ENCODE measurements at regions not wholly inside any gene's neighbourhood (a gene's known extent, or its start where the extent isn't known, plus 50 kb on each side); places are given as distances from the start of the nearest gene placed in this dataset.
"Not testable (repeated sequence)": the region's sequence is repeated elsewhere in the genome, so short reads cannot be mapped to it uniquely, and the experiment has no call there.

DNA sequence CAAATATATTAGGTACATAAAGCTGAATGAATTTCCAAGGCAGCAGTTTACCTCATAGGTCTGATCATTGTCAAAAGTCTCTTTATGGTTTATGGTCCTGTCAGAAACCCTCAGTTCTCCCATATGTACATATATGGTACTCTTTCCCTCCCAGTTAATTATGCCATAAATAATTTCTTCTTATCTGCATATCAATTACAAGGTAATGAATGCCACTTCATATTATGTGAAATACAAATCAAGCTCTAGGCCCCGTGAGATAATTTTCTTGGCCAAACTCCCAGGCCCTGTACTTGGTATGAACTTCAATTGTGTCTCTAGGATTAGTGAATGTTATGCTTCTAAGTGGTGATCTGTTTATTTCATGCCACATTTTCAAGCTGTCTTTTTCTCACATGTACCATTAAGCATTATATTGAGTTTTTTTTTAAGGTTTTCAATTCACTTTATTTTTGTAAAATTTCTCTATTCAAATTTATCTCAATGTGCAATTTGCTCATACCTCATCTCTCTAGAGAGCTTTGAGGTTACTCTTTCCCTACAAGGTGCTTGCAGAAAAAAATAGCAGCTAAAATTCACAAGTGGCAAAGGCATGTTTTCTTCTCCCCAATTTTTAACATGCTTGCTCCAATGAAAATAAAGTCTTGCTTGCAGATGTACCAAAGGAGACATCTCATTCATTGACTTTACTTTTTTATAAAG, 430.6 kb upstream of the VRK2 start:
- no peak for FAIRE-seq

DNA sequence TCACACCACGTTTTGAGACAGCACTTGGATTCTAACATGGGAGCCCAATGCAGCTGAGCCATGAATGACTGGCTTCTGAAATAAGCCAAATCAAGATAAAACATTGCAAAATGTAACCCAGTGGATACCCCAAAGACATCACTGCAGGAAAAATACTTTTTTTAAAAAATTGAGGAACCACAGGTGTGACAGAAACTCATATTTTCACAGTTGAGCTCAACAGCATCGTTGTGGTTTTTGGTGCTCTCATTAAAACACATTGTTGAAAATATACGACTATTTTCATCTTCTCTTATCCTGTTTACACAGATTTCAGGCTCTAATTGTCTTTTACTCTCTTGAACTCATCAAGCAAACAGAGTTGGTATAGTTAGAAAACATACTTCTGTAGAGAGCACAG, 429.3 kb upstream of the VRK2 start:
- FAIRE-seq: no peak

DNA sequence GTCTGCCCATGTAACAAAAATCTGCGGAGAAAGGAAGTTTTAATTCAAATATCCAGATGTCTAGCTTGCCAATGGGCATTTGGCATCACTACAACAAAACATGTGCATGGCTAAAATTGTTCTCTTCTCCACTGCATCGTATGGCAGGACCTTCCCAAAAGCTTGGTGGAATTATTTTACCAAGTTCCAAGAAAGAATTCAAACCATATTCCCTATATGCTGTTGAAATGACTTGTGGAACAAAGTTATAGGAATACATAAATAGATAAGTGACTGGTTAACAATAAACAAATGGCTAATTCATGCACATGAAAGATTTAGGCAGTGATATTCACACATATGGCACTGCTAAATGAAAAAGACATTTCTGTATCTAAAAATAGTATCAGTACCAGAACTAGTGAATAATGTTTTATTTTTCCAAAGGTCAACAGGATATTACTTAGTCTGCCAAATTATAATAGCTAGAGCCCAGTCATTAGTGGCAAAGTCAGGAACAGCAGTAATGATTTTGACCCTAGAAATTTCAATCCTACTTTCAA, 425.4 kb upstream of the VRK2 start:
- FAIRE-seq: no peak

DNA sequence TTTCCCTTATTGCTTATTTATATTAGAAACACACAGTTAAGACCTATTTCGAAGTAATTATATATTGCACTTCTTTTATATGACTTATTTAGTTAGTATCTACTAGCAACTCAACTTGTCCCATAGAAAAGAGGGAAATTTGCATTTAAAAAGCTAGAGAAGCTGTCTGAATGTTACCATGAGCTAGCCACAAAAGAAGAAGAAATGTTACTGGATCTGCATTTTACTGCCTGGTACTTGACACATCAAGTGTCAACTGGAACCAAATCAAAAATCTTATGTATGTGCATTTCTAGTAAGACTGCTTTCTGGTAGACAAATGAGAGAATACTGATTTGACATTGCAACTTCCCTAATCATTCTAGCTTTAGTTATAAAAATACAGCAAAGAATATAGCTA, 424.6 kb upstream of the VRK2 start:
- no peak for FAIRE-seq

DNA sequence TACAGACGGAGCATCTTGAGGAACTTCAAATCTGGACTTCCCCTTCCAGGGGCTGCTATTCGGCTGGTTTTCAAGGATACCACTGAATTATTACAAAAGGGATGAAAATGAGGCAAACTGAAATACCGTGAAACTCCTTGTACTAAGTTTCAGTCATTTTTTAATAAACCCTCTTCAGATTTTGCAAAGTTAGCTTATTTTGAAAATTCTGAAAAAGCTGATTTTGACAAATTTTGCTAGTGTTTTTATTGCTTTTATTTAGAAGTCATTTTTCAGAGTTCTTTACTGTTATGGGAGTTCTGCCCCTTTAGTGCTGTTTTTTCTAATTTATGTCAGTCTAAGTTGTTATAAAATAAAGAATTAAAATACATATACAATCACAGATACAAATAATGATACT, 390.4 kb upstream of the VRK2 start:
- no peak for FAIRE-seq

DNA sequence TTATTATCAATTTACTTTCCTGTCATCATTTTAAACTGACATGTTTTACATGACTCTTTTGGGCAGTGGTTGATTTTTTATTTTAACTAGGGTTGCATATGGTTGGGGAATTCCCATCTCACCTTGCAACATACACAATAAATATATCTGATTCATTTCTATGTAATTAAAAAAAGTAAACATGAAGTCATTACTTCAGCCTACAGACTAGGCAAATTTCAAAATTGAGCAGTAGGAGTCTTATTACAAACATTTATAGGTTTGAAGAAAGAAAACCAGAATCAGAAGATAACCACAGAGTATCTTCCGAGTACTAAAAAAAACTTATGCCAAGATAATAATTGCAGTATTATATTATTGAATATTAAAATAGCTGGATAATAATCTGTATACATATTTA, 377.0 kb upstream of the VRK2 start:
- FAIRE-seq: no peak

DNA sequence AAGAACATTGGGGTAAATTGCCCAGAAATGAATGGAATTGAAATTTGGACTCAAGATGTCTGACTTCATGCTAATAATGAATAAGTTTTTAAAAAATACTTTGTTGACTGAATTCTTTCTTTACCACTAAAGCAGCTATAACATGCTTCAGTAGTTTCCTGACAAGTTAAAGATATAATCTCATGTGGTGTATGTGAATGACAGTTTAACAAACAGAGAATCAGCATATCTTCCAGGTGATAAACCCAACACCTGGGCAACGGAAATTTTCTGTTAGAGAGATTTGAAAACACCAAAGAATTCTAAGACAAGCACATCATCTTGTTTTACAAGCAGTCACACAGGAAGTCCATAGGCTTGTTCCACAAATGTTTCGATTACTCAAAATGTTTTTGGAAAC, 372.6 kb upstream of the VRK2 start:
- FAIRE-seq: no peak

DNA sequence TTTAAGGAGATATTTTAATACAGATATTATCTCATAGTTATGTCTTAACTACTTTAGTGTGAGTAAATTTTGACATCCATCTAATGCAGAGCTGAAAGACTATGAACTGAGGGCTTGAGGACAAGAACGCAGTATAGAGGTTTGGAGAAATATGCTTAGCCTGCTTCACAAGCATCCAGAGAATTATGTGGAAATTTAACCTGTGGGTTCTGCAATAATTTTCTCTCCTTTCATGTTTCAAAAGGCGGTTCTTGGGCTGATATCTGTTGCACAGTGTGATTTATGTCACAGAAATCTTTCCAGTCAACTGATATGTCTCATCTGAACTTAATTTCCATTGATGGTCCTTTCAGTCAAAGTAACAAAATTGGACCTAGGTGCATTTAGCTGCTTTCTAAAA, 371.9 kb upstream of the VRK2 start:
- FAIRE-seq: no peak

DNA sequence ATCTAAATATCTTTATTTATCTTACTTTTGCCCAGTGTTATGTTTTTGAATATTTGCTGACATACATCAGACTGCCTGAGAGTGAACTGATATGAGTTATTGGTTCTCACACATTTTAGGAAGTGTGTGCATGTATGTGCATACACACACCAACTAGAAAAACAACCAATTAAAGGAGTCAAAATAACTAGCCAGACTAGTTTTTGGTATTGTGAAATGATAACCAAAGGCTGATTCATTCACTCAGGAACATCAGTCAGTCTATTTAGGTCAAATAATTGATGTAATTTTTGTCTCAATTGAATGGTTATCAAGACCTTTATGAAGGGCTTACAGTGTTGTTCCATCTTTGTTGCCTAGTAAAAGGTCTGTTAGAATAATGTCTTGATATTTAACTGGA, 369.3 kb upstream of the VRK2 start:
- no peak for FAIRE-seq

DNA sequence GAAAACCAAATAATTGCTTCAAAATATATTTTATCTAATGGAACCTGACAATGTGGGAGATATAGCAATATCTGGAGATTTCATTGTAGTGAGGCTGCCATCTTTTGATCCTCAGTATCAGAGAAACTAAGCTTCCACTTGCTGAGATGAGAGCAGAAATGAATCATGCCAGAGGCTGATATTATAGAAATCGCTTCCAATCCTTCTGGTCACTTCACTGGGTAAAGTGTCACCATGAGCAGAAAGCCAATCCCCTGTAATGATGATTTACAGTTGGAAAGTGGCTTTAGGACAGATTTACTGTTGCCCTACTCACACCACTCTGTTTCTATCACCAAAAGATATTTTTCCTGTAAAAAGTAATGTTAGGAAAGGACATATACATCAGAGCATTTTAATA, 365.0 kb upstream of the VRK2 start:
- FAIRE-seq: no peak

DNA sequence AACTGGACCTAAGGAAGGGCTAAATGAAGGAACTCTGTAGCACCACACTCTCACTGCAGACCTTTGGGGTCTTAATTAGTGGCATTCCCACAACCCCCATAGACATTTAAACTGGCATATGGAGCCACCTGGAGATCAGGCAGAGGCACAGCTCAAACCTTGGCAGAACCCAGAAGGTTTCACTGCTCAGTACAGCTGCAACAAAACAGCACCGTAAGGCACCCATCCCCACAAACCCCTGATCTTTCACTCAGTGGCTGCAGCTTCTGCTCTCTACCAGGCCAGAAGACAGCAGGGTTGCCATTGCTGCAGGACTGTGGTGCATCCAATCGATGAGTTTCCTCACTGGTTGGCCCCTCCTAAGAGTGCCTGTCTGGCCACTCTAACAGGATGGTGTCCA, 361.6 kb upstream of the VRK2 start:
- no peak for FAIRE-seq

DNA sequence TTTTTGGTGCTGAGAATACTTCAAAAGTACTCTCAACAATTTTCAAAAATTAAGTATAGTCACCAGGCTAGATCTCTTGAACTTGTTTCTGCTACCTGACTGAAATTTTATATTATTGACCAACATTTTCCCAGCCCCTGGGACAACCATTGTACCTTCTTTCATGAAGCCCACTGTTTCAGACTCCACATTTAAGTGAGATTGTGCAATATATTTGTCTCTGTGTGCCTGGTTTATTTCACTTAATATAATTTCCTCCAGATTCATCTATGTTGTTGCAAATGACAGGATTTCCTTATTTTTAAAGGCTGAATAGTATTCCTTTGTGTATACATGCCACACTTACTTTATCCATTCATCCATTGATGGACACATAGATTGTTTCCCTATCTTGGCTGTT, 354.2 kb upstream of the VRK2 start:
- FAIRE-seq: no peak

DNA sequence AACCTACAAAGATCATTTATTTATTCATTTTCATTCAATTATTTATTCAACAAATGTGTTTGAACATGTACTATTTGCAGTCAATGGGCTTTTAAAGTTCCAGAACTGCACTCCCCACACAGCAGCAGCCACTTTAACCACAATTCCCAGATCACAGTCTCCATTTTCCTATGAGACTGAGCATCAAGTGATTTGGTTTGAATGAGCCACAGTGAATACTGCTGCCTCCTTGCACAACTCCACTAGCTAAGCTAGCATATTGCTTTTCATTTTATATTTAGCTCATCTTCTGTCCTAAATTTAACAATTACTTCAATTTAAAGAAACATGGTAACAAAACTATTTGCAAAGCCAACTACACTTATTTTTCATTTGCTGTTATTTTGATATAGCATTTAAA, 353.4 kb upstream of the VRK2 start:
- peak; percentile 58 for FAIRE-seq

DNA sequence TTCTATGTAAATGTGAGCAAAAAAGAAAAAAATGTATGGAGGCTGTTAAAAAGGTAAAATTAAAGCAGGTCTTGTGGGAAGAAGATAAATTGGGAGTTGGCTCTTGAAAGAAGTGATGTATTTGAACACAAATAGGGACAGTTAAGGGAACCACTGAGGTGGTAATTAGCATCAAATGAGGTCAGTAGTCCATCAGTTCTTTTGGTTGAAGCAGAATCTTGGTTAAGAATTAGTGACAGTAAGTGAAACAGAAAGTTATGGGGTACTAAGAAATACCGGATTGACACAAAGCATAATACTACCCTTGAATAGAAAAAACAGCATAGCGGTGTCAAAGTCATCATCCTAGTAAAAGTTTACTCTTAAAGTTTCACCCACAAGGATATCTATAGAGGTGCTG, 352.6 kb upstream of the VRK2 start:
- no peak for FAIRE-seq

DNA sequence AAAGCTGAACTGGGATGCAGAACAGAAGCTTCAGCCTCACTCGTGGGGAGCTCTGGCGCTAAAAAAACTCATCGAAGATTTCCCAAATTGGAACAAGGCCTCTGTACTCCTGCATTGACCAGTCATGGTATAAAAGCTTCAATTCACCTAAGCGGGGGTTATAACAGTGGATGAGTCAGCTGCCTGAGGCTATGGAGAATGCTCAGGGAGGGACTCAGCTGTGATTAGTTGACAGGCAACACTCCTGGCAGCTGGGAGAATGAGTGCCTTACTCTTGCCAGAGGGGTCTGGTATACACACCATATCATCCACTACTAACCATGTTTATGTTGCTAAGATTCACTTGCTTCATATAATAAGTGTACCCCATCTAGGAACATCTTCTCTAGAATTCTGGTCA, 350.6 kb upstream of the VRK2 start:
- FAIRE-seq: no peak

DNA sequence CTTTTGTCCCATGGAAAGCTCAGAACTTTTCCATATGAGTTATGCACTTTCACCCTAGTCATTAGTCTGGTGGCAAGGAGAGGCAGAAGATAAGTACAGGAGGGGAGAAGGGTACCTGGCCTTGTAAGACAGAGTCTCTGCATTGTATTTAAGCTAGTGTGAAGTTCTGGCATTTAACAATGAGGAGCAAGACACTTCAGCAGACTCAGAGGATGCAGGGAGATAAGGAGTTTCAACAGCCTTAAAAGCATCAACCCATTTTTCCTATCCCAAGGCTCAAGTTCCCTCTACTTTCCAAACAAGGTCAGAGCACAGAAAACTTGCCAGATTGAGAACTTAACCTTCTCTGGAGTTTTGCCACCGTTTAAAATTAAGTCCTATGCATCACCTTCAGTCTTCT, 348.2 kb upstream of the VRK2 start:
- no peak for FAIRE-seq

DNA sequence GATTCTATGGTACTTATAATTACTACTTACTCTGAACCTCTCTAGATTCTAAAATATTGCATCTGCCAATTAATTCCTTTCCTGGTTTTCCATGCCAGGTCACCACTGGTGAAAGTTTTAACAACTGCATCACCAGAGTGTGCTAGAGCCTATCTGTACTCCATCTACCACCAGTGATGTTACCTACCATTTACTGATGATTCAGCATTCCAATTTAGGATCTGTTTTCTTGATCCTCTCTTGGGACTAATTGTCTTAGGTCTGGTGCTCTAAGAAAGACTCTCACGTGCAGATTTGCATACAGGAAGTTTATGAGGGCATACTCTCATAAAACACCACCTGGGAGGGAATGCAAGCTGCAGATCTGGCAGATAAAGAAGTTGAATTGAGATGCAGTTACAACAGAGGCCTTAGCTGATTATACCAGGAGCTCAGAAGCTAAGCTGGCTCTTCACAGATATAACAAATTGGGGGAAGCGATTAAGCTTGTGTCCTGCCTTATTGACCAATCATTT, 347.6 kb upstream of the VRK2 start:
- FAIRE-seq: no peak

DNA sequence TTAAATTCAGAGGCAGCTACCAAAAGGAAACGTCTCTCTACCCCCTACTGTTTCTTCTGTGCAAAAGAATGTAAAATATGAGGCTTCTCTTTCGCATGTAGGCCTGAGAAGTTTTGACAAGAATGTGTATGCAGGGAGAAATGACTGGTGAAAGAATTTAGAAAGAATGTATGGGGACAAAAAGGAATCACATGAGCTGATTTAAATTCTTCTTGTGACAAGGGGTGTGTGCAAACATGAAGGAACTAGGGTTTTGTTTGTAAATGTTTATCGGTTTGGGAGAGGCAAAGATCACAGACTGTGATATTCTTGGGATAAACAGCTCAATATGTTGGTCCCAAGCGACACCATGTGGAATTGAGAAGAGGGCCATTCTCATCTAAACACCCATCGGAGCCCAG, 345.2 kb upstream of the VRK2 start:
- no peak for FAIRE-seq

DNA sequence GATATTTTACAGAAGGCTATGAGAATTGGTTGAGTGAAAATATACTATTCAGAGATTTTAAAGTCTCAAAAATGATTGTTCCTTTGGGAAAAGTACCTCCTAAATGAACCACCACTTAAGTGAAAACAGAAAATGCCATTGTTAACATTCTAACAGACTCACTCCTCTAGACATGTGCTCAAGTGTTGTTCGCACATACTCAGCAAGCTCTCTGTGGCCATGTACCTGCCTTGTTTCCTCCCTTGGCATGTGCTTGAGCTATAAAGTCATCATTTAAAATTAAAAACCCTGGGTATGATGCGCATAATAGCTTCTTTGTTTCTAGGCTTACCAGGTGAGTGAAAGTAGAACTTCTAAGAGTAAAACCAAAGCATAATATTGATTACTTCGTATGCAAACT, 343.2 kb upstream of the VRK2 start:
- no peak for FAIRE-seq

DNA sequence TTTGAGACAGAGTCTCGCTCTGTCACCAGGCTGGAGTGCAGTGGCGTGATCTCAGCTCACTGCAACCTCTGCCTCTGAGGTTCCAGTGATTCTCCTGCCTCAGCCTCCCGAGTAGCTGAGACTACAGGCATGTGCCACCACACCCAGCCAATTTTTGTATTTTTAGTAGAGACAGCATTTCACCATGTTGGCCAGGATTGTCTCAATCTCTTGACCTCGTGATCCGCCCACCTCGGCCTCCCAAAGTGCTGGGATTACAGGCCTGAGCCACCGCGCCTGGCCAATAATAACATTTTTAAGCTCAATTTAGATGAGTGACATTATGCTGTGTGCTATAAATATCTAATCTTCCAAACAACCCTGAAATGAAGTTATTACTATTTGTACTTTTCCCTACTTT, 338.8 kb upstream of the VRK2 start:
- not testable (repeated sequence) for FAIRE-seq

DNA sequence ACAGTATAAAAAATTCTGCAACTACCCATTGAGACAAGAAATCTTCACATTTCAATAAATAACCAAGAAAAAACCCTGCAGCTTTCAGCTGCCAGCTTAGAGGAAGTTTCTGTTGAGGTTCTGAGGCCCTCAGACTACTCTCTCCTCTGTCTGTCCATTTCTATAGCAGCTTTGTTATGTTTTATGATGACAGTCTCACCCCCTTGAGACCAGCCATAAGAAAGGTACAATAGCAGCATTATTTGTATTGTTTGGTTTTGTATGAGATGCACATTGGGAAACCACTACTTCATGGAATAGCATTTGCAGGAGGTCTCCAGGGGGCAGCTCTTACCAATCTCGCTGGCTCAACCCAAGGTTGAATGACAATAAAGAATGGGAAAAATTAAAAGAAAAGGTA, 334.6 kb upstream of the VRK2 start:
- FAIRE-seq: no peak

DNA sequence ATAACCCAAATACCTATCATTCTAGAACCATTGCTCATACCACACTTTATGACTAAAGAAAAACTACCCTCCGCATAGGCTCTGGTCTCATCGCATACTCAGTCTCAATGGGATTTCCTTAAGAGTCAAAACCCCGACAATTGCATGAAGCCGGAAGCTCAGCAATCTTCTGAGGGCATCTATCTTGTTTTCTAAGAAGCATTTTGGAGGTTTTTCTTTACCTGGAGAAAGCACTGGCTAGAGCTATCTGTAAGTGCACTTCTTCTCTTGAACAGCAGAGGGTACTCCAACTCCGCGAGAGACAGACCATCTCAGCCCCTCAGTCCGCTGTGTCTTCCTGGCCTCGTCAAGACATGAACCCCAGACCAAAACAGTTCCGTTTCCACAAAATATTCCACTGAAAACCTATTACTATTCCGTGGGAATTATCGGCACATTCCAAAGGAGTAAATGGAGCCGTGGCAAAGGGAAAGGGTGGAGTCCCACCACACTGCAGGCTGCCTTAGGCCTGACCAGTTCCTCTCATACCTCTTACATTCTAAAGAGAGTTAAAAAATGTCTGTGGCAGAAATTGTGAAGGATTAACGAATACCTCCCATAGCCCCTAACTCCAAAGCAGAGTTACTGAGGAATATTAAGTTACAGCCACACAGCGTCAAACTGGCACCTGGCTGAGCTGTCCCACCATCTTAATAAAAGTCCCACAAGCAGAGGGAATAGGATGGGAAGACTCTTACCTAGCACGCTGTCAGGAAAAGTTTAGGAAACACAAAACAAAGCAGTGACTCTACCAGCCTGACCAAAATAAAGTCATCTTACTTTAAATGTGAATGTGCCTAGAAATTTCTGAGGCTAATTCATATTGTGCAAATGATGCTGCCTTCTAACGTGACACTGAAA, 325.6 kb upstream of the VRK2 start:
- FAIRE-seq: no peak

DNA sequence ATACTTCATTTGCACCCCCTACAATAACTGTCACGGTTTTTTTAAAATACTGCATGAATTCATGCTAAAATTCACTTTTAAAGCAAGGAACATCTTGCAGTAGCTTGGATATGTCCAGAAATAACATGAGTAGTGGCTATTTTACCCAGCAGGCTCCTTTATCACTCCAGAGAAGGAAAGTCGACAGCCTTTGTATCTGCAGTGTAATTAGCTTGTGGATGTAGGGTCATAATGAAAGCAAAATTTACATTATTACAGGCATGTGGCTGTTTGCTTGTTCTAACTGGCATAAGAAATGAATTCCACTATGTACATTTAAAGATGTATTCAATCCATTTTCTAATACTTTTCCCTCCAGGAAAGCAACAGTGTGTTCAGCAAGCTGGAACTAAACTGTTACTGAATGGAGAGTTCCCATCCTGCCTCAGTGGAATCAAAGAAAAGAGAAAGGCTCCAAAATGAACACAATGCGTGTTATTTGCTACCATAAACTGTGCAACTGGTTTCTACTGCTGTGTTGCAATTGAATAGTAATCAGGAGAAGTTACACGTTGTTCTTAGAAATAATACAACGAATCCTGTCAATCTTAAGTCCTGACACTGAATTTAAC, 321.2 kb upstream of the VRK2 start:
- FAIRE-seq: no peak

DNA sequence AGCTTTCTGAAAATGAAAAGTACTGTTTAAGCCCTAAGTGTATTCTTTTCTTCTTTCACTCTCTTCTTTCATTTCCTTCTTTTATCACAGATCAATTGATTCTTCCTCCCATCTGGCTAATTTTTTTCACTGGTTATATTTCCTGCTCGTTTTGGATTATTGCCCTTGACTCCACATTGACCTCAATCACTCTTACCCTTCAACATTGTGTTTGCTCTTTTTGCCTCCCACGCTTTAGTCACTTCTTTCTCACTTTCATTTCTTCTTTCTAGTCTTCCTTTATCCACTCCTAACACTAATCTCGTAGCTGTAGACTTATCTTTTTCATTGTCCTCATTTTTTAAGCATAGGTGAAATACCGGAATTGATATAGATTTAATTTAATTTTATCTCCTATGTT, 320.3 kb upstream of the VRK2 start:
- no peak for FAIRE-seq

Measured in endometrium (tissue), 2 donors.